HEK293T (cell line): ENCODE measurements at regions not wholly inside any gene's neighbourhood (a gene's known extent, or its start where the extent isn't known, plus 50 kb on each side); places are given as distances from the start of the nearest gene placed in this dataset.

ENCODE experiments used
- ARNT ChIP-seq: fragments of 450-650 bp; IDR thresholded peaks from 2 replicates; pipeline ENCODE4 v1.6.1; 2017; ENCODE audit warnings: mild to moderate bottlenecking
- BHLHE40 ChIP-seq: fragments of 450-650 bp; IDR thresholded peaks from 2 replicates; pipeline ENCODE4 v1.6.1; 2016; ENCODE audit warnings: mild to moderate bottlenecking, moderate library complexity, borderline replicate concordance
- CTBP1 ChIP-seq: fragments of 450-650 bp; IDR thresholded peaks from 2 replicates; pipeline ENCODE4 v1.6.1; 2016; ENCODE audit warnings: borderline replicate concordance
- FOXA1 ChIP-seq: fragments of 450-650 bp; IDR thresholded peaks from 2 replicates; pipeline ENCODE4 v1.6.1; 2016; ENCODE audit warnings: mild to moderate bottlenecking
- FOXK2 ChIP-seq: fragments of 450-650 bp; IDR thresholded peaks from 2 replicates; pipeline ENCODE4 v1.6.1; 2016; ENCODE audit warnings: mild to moderate bottlenecking
- FOXM1 ChIP-seq: fragments of 450-650 bp; IDR thresholded peaks from 2 replicates; pipeline ENCODE4 v1.6.1; 2017; ENCODE audit warnings: mild to moderate bottlenecking, borderline replicate concordance
- HDGF ChIP-seq: fragments of 450-650 bp; IDR thresholded peaks from 2 replicates; pipeline ENCODE4 v1.6.1; 2017; ENCODE audit warnings: antibody characterized with exemption, borderline replicate concordance
- L3MBTL2 ChIP-seq: fragments of 450-650 bp; conservative IDR thresholded peaks from 2 replicates; pipeline ENCODE4 v1.6.1; 2016; ENCODE audit warnings: mild to moderate bottlenecking
- LEF1 ChIP-seq: fragments of 450-650 bp; IDR thresholded peaks from 2 replicates; pipeline ENCODE4 v1.6.1; 2017; ENCODE audit warnings: mild to moderate bottlenecking, borderline replicate concordance
- NFRKB ChIP-seq: fragments of 450-650 bp; IDR thresholded peaks from 2 replicates; pipeline ENCODE4 v1.6.1; 2016; ENCODE audit warnings: mild to moderate bottlenecking, moderate library complexity
- SP1 ChIP-seq: fragments of 450-650 bp; IDR thresholded peaks from 2 replicates; pipeline ENCODE4 v1.6.1; 2017
- SUZ12 ChIP-seq: fragments of 450-650 bp; IDR thresholded peaks from 2 replicates; pipeline ENCODE4 v1.6.1; 2016; ENCODE audit warnings: mild to moderate bottlenecking
- TARDBP ChIP-seq: fragments of 450-650 bp; IDR thresholded peaks from 2 replicates; pipeline ENCODE4 v1.6.1; 2016
- ZNF384 ChIP-seq: fragments of 450-650 bp; IDR thresholded peaks from 2 replicates; pipeline ENCODE4 v1.6.1; 2016

- TF ChIP-seq SP1, result no peak
- TF ChIP-seq TARDBP, result no peak
- TF ChIP-seq NFRKB, result no peak
- TF ChIP-seq SUZ12, result no peak
- no peak for TF ChIP-seq ARNT
- TF ChIP-seq CTBP1, result no peak
- no peak for TF ChIP-seq L3MBTL2
- TF ChIP-seq FOXM1, result no peak
- TF ChIP-seq BHLHE40, result no peak
- TF ChIP-seq HDGF, result no peak
- no peak for TF ChIP-seq LEF1
- no peak for TF ChIP-seq ZNF384
- no peak for TF ChIP-seq FOXA1
- no peak for TF ChIP-seq FOXK2
Measured at GRCh38 chr4:38582889-38583470, 81.0 kb upstream of the KLF3 start.
